Naive B cell (primary cell): ENCODE measurements at regions not wholly inside any gene's neighbourhood (a gene's known extent, or its start where the extent isn't known, plus 50 kb on each side); places are given as distances from the start of the nearest gene placed in this dataset.
A peak's percentile ranks its signal among the peaks of the same experiment; 100 is the strongest.

Experiments
- ATAC-seq, 2 donors: fragments of 150-1000 bp; cut with Tn5 transposase; 2 replicates each; pipeline ENCODE4 v1.10.0; 2021; ENCODE audit warnings: low read depth in 2 of 2, mild to moderate bottlenecking in 2 of 2, moderate library complexity in 2 of 2
- DNase-seq: peaks from one replicate; pipeline ENCODE4 v3.0.0; 2022
- H3K27ac Mint-ChIP-seq, 6 donors: one replicate each; pipeline ENCODE4 v1.8.0; 2020 to 2022; ENCODE audit warnings: mild to moderate bottlenecking in 6 of 6, mixed read lengths in 6 of 6, moderate library complexity in 5 of 6, inconsistent platforms in 2 of 6
- H3K27me3 Mint-ChIP-seq, 3 donors: one replicate each; pipeline ENCODE4 v1.8.0; 2021 to 2022; ENCODE audit warnings: mixed read lengths in 3 of 3, mild to moderate bottlenecking in 1 of 3
- H3K36me3 Mint-ChIP-seq, 2 donors: one replicate each; pipeline ENCODE4 v1.8.0; 2020 to 2022; ENCODE audit warnings: mixed read lengths in 2 of 2, inconsistent platforms in 1 of 2, mild to moderate bottlenecking in 1 of 2
- H3K4me1 Mint-ChIP-seq, 3 donors: one replicate each; pipeline ENCODE4 v1.8.0; 2020 to 2022; ENCODE audit warnings: mixed read lengths in 3 of 3, inconsistent platforms in 1 of 3, mild to moderate bottlenecking in 1 of 3, moderate library complexity in 1 of 3
- H3K4me3 Mint-ChIP-seq, 8 donors: one replicate each; pipeline ENCODE4 v1.8.0; 2020 to 2022; ENCODE audit warnings: mild to moderate bottlenecking in 8 of 8, mixed read lengths in 8 of 8, moderate library complexity in 8 of 8, inconsistent platforms in 2 of 8
- H3K9me3 Mint-ChIP-seq, 7 donors: one replicate each; pipeline ENCODE4 v1.8.0; 2020 to 2022; ENCODE audit warnings: mixed read lengths in 7 of 7, mild to moderate bottlenecking in 5 of 7, inconsistent platforms in 2 of 7, moderate library complexity in 1 of 7

DNA sequence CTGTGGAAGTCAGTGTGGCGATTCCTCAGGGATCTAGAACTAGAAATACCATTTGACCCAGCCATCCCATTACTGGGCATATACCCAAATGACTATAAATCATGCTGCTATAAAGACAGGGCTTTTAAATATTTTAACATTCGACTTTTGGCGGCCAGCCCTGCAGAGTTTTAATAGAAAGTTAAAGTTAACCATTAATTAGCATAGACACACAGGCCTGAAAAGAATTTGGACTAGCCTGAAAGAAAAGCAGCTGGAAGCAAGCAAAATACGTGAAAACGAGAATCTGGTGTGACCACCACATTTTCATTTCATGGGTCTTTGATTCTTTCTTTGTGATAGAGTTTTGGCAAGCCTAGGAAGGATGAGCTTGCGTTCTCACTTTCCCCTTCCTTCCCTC, 184.0 kb downstream of the SCG2 start:
- H3K36me3 Mint-ChIP-seq = no peaks in the 10 kb centered on the region
- H3K9me3 Mint-ChIP-seq = peaks cover 0 to 5% (median 2%) of the 10 kb centered on the region in 7 donors
- DNase-seq (no peak), ATAC-seq (no peak)
- H3K27me3 Mint-ChIP-seq = no peaks in the 10 kb centered on the region
- no peak overlapping the region for H3K4me3 Mint-ChIP-seq
- no peak overlapping the region for H3K27ac Mint-ChIP-seq
- H3K4me1 Mint-ChIP-seq = no peaks in the 10 kb centered on the region

DNA sequence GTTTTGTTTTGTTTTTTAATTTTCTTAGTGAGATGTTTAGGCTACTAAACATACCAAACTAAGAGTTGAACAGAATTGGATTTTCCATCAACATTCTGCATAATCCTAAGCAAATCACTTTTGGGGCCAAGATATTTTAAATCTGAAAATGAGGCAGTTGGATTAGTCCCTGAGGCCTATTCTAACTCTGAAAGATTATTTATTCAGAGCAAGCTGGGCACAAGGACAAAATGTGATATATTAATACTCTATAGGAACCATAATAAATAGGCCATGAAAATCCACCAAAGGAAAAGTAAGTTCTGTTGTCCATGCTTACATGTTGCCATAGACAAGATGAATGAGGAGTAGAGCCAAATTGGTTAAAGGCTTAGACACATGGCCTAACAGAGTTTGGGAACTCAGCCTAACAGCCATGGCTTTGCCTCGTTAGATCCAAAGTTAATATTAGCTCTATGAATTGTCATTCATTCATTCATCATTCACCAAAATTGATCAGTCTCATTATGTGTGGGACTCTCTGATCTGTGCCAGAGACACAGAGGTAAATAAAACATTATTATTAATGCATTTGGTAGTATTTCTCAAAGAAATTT, 183.5 kb downstream of the SCG2 start:
- peaks cover 0 to 5% (median 0%) of the 10 kb centered on the region in 7 donors for H3K9me3 Mint-ChIP-seq
- ATAC-seq = no peak

DNA sequence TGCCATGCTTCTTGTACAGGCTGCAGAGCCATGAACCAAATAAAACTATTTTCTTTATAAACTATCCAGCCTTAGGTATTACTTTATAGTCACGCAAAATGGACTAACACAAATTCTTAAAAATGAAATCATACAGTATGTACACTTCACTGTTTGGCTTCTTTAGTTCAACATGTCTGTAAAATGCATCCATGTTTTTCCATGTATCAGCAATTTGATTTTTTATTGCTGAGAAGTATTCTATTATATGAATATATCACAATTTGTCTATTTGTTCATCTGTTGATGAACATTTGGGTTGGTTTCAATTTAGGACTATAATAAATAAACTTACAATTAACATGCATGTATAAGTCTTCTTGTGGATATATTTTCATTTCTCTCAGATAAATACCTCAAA, 182.1 kb downstream of the SCG2 start:
- no peak overlapping the region for H3K27ac Mint-ChIP-seq
- no peaks in the 10 kb centered on the region for H3K27me3 Mint-ChIP-seq
- no peaks in the 10 kb centered on the region for H3K4me1 Mint-ChIP-seq
- DNase-seq (no peak), ATAC-seq (no peak)
- H3K9me3 Mint-ChIP-seq = peaks cover 0 to 6% (median 0%) of the 10 kb centered on the region in 7 donors
- H3K36me3 Mint-ChIP-seq = no peaks in the 10 kb centered on the region
- no peak overlapping the region for H3K4me3 Mint-ChIP-seq

More for the DNA sequence above, 183.5 kb downstream of the SCG2 start:
- H3K36me3 Mint-ChIP-seq = no peaks in the 10 kb centered on the region
- no peak overlapping the region for H3K27ac Mint-ChIP-seq
- DNase-seq = no peak
- H3K4me3 Mint-ChIP-seq = peak overlapping the region in 1 of 8 donors; percentile 35
- no peaks in the 10 kb centered on the region for H3K27me3 Mint-ChIP-seq
- H3K4me1 Mint-ChIP-seq = no peaks in the 10 kb centered on the region

DNA sequence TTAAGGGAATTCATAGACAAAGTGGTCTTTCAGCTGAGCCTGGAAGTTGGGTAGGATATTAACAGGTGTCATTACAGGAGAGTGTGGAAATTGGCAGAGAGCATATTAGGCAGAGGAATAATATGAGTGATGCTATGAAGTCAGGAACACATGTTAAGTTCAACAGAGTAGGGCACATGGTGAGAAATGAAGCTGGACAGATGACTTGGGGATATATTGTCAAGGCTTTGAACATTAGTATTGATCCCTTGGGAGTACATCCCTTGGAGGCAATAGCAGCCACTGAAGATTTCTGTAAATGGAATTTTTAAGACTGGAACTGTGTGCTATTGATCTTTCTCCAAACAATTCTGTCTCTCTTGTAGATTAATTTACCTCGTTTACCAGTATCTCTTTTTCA, 170.7 kb downstream of the SCG2 start:
- Mint-ChIP-seq H3K4me1 (no peaks in the 10 kb centered on the region), H3K36me3 (no peaks in the 10 kb centered on the region), H3K27ac (no peak overlapping the region), H3K27me3 (no peaks in the 10 kb centered on the region), H3K9me3 (peaks cover 0 to 10% (median 0%) of the 10 kb centered on the region in 7 donors), H3K4me3 (no peak overlapping the region)
- no peak for DNase-seq
- no peak for ATAC-seq

DNA sequence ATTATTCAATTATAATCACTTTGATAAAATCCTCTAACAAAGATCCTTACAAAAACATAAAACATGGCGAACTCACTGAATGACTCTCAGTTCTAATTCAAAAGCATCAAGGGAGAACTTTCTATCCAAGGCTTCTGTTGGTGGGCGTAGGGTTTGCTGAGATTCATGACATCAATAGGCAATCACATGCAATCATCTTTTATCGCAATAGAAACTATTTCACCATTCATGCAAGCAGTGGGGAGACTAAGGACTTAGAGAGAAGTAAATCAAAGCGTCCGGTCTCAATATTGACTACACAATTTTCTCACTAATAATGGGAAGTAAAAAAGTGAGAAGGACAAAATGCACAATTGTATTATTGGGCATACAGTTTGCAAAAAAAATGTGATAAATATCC, 168.7 kb downstream of the SCG2 start:
- peaks cover 0 to 4% (median 1%) of the 10 kb centered on the region in 7 donors for H3K9me3 Mint-ChIP-seq
- no peaks in the 10 kb centered on the region for H3K27me3 Mint-ChIP-seq
- DNase-seq (no peak), ATAC-seq (no peak)
- H3K4me1 Mint-ChIP-seq = no peaks in the 10 kb centered on the region
- no peaks in the 10 kb centered on the region for H3K36me3 Mint-ChIP-seq
- no peak overlapping the region for H3K27ac Mint-ChIP-seq
- no peak overlapping the region for H3K4me3 Mint-ChIP-seq

DNA sequence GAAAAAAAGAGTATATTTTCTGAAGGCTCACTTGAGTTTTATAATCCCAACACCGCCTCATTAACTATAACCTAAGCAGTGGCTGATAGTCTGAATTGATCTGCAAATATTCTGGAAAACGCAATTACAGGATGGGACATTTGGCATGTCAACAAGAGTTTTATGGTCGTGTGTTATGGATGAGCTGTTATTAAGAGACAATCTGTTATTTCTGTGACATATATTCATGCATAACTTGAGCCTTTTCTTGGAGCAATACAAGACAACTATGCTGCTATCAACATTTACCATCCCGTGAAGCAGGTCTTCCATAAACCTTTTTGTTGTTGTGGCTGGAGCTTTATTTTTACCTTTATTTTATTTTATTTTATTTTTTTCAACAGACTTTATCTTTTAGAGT, 164.4 kb downstream of the SCG2 start:
- H3K27me3 Mint-ChIP-seq = no peaks in the 10 kb centered on the region
- H3K36me3 Mint-ChIP-seq = no peaks in the 10 kb centered on the region
- ATAC-seq (no peak), DNase-seq (no peak)
- H3K27ac Mint-ChIP-seq = no peak overlapping the region
- H3K4me1 Mint-ChIP-seq = no peaks in the 10 kb centered on the region
- no peak overlapping the region for H3K4me3 Mint-ChIP-seq
- peaks cover 0 to 6% (median 1%) of the 10 kb centered on the region in 7 donors for H3K9me3 Mint-ChIP-seq

DNA sequence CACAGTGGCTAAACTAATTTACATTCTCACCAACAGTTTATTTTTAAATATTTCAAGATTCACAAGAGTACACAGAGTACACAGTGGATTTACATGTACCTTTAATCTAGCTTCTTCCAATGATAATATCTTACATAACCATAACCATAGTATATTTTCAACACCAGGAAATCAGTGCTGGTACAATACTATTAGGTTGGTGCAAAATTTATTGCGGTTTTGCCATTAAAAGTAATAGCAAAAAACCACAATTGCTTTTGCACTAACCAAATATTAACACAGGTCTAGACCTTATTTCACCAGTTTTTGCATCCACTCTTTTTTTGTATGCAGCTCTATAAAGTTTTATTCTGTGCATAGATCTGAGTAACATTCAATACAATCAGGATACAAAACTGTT, 163.0 kb downstream of the SCG2 start:
- DNase-seq = no peak
- Mint-ChIP-seq H3K27ac (no peak overlapping the region), H3K4me3 (no peak overlapping the region), H3K4me1 (no peaks in the 10 kb centered on the region), H3K27me3 (no peaks in the 10 kb centered on the region), H3K36me3 (no peaks in the 10 kb centered on the region), H3K9me3 (peaks cover 0 to 6% (median 3%) of the 10 kb centered on the region in 7 donors)
- ATAC-seq = no peak

DNA sequence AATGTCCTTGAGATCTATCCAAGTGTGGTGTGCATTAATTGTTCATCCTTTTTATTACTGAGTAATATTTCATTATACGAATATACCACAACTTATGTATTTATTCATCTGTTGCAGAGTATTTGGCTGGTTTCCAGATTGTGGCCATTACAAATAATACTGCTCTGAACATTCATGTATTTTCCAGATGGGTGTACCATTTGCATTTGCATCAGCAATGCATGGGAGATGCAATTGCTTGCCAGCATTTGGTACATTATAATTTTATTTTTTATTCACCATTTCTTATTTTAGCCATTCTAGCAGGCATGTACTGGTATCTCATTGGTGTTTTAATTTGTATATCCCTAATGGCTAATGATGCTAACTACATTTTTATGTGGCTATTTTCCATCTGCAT, 162.4 kb downstream of the SCG2 start:
- Mint-ChIP-seq H3K4me3 (no peak overlapping the region), H3K4me1 (no peaks in the 10 kb centered on the region), H3K9me3 (peaks cover 0 to 6% (median 4%) of the 10 kb centered on the region in 7 donors), H3K27ac (peak overlapping the region in 1 of 6 donors; percentile 60), H3K36me3 (no peaks in the 10 kb centered on the region), H3K27me3 (no peaks in the 10 kb centered on the region)
- DNase-seq = no peak
- ATAC-seq = no peak

DNA sequence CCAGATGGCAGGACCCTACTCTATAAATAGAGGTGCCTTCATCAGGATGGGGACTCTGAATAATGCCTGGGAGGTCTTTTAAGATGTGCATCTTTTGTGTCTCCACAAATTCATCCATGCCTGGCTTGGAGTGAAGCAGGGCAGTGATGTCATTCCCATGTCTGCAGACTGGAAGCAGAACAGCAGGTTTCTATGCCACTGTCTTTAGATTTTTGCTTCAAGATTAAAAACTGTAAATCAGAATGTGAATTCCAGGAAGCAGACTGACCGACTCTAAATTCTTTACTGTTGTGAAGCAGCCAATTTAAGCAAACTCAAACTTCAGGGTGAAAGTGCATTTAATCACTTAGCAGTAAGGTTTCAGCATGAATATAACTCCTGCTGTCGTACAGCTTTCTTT, 159.3 kb downstream of the SCG2 start:
- ATAC-seq (no peak), DNase-seq (no peak)
- Mint-ChIP-seq H3K4me1 (no peaks in the 10 kb centered on the region), H3K36me3 (no peaks in the 10 kb centered on the region), H3K4me3 (no peak overlapping the region), H3K27me3 (no peaks in the 10 kb centered on the region), H3K27ac (no peak overlapping the region), H3K9me3 (peaks cover 0 to 8% (median 5%) of the 10 kb centered on the region in 7 donors)

DNA sequence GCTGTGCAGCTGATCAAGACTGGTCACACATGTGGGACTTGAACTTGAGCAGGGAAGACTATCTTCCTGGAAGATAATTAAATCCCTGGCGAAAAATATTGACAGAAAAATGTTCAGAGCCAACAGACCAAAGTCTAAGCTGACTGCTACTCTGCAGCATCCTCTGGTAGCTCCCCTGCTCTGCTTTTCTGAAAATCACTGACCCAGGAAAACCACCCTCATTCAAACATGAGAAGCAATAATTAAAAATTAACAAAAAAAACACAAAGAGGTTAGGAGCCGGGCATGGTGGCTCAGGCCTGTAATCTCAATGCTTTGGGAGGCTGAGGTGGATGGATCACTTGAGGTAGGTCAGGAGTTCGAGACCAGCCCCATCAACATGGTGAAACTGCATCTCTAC, 151.9 kb downstream of the SCG2 start:
- no peak overlapping the region for H3K27ac Mint-ChIP-seq
- peaks cover 6 to 26% (median 8%) of the 10 kb centered on the region in 7 donors for H3K9me3 Mint-ChIP-seq
- no peak overlapping the region for H3K4me3 Mint-ChIP-seq
- H3K36me3 Mint-ChIP-seq = no peaks in the 10 kb centered on the region
- no peak for ATAC-seq
- no peak for DNase-seq
- no peaks in the 10 kb centered on the region for H3K4me1 Mint-ChIP-seq
- H3K27me3 Mint-ChIP-seq = peaks cover 0 to 14% (median 0%) of the 10 kb centered on the region in 3 donors

DNA sequence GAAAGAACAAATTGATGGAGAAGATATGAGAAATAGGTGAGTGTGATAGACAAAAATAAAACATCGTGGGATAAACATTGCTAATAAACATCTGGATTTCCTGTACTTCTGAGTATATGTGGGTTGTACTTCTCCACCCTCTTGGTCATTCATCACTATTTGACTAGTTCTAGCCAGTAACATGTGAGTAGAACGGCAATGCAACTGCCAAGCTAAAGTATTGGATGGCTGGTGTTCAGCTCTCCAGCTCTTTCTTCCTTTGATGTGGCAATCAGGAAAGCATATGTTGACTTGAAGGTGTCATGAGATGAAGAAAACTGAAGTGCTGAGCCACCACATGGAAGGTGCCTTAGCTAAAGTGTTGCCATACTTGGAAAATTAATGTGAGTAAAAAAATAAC, 144.9 kb downstream of the SCG2 start:
- no peak for DNase-seq
- H3K4me1 Mint-ChIP-seq = no peaks in the 10 kb centered on the region
- no peak for ATAC-seq
- H3K4me3 Mint-ChIP-seq = no peak overlapping the region
- peaks cover 0 to 9% (median 0%) of the 10 kb centered on the region in 3 donors for H3K27me3 Mint-ChIP-seq
- no peaks in the 10 kb centered on the region for H3K36me3 Mint-ChIP-seq
- peaks cover 0 to 14% (median 2%) of the 10 kb centered on the region in 7 donors for H3K9me3 Mint-ChIP-seq
- no peak overlapping the region for H3K27ac Mint-ChIP-seq

DNA sequence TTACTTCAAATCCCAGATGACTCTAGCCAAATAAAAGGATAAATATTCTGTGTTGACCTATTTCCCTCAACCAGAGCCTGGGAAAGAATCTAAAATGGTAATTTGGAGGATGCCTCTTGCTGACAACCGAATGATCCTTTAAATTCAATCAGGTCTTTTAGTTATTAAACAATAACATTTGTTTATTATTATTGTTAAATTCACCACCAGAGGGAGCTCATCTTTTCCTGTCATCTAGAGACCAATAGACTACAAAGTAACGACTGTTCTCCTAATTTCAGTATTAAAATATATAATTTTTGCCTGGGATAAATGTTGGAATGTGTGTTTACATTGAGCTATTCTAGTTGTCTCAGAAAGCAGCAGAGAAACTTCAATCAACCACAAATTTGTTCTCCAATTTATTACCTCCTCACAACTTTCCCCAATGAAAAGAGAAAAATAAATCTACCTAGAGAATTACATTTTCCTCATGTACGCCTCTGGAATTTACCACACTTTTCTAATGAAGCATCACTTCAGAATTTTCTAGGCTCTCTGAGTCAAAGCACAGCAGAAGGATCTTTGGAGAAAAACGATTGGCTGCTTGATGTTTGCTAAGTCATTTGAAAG, 142.7 kb downstream of the SCG2 start:
- Mint-ChIP-seq H3K4me3 (no peak overlapping the region), H3K27me3 (no peaks in the 10 kb centered on the region), H3K27ac (no peak overlapping the region), H3K9me3 (peaks cover 0 to 9% (median 4%) of the 10 kb centered on the region in 7 donors), H3K36me3 (no peaks in the 10 kb centered on the region), H3K4me1 (no peaks in the 10 kb centered on the region)
- no peak for DNase-seq
- no peak for ATAC-seq

DNA sequence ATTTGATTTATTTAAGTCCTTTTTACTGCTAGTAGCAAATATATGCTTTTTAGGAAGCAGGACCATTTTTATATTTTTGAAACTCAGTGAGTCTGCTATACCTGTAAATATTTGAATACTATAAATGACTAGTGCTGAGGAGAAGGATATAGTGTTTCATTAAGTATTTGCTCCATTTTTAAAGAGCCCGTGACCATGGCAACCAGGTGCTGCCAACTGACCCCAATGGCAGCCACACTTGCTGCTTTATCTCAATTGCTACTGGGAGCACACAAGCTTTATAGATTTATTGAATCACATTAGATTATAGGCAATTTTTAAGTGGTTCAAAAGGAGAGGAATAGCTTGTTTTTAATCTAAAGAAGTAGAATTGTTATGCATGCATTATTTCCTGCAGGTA, 142.0 kb downstream of the SCG2 start:
- ATAC-seq (no peak), DNase-seq (no peak)
- H3K27me3 Mint-ChIP-seq = no peaks in the 10 kb centered on the region
- H3K4me1 Mint-ChIP-seq = no peaks in the 10 kb centered on the region
- no peak overlapping the region for H3K4me3 Mint-ChIP-seq
- H3K9me3 Mint-ChIP-seq = peaks cover 0 to 9% (median 4%) of the 10 kb centered on the region in 7 donors
- H3K27ac Mint-ChIP-seq = no peak overlapping the region
- H3K36me3 Mint-ChIP-seq = no peaks in the 10 kb centered on the region

DNA sequence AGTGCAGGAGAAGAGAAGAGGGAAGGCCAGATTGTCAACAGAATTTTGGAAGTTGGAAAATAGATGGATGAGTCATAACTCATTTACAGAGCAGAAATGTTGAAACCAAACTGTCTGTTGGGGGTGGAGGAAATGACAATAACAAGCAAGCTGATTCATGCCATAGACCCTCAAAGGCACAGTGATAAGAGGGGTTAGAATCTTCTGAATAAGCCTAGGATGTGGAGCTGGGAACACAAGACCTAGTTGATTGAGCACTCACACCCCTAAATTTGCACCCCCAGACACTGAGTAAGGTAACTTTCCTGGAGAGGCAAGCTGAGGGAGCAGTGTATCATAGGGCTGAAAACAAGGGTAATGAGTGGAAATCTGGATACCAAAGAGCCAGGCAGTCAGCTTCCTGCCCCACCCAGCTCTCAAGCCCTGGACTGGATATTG, 141.4 kb downstream of the SCG2 start:
- ATAC-seq = no peak
- Mint-ChIP-seq H3K4me1 (no peaks in the 10 kb centered on the region), H3K36me3 (no peaks in the 10 kb centered on the region), H3K4me3 (no peak overlapping the region), H3K27ac (no peak overlapping the region), H3K9me3 (peaks cover 0 to 9% (median 4%) of the 10 kb centered on the region in 7 donors), H3K27me3 (no peaks in the 10 kb centered on the region)
- no peak for DNase-seq
